Spinal cord (tissue), 9 donors: ENCODE measurements at regions not wholly inside any gene's neighbourhood (a gene's known extent, or its start where the extent isn't known, plus 50 kb on each side); places are given as distances from the start of the nearest gene placed in this dataset.

Source experiments
- DNase-seq, 6 donors: peaks; one replicate each; pipeline versions ENCODE4 v3.0.0 to v3.0.0-alpha.2; 2013 to 2015; ENCODE audit warnings: low spot score in 6 of 6, low read depth in 4 of 6
- H3K27ac ChIP-seq: one replicate; pipeline ENCODE4 v1.5.1; 2013; ENCODE audit warnings: low read depth, low read length, control low read depth
- H3K27me3 ChIP-seq: one replicate; pipeline ENCODE4 v1.6.1; 2013; ENCODE audit warnings: low read length; ENCODE audit not compliant: control insufficient read depth, insufficient read depth
- H3K36me3 ChIP-seq: one replicate; pipeline ENCODE4 v1.6.1; 2013; ENCODE audit warnings: low read length; ENCODE audit not compliant: control insufficient read depth, insufficient read depth
- H3K4me1 ChIP-seq: one replicate; pipeline ENCODE4 v1.6.1; 2013; ENCODE audit warnings: low read length; ENCODE audit not compliant: control insufficient read depth, insufficient read depth
- H3K4me3 ChIP-seq: one replicate; pipeline ENCODE4 v1.5.1; 2013; ENCODE audit warnings: low read depth, low read length, control low read depth
- H3K9me3 ChIP-seq: one replicate; pipeline ENCODE4 v1.6.1; 2013; ENCODE audit warnings: low read length; ENCODE audit not compliant: control insufficient read depth, insufficient read depth
- WGBS: methylation state at CpG from one replicate; pipeline ENCODE4 v1.1.5; 2013; ENCODE audit warnings: missing lambda C conversion rate; ENCODE audit not compliant: insufficient coverage; 5-methylcytosine and 5-hydroxymethylcytosine counted together
- donor health status: healthy.

DNA sequence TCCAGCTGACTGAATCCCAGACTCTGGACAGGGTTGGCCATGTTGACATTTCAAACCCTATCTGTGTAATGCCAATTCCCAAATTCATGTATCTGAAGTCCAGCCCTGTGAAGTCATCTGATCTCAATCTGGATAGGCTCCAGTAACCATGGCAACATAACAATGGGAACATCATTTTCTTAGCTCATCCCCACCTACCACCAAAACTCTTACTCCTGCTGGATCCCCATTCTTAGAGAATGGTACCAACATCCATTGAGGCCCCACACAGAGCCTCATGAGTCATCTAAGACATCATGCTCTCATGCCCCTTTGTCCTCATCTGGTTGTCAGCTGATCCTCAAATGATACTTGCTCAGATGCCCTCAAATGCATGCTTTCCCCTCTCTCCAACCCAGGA lies 58.9 kb upstream of the TEX51 start:
- peak in 2 of 6 donors; percentile 31 for DNase-seq
- Histone ChIP-seq H3K4me1 (peaks cover 8% of the 10 kb centered on the region), H3K36me3 (no peaks in the 10 kb centered on the region), H3K9me3 (no peaks in the 10 kb centered on the region), H3K27me3 (no peaks in the 10 kb centered on the region), H3K4me3 (no peak overlapping the region), H3K27ac (no peak overlapping the region)

DNA sequence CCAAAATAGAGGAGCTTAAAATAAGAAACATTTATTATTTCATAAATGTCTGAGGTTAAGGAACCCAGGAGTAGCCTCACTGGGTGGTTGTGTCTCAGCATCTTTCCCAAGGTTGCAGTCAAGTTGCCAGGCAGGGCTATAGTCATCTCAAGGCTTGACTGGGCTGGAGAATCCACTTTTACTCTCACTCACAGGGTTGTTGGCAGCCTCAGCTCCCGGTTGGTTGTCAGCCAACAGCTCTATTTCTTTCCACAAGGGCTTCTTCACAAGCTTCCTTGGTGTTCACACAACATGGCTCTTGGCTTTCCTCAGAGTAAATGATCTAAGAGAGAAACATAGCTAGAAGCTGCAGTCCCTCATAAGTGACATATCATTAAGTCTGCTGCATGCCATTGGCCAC lies 55.6 kb upstream of the TEX51 start:
- peak in 1 of 6 donors; percentile 71 for DNase-seq
- H3K36me3 ChIP-seq: no peaks in the 10 kb centered on the region
- H3K27me3 ChIP-seq: no peaks in the 10 kb centered on the region
- H3K4me3 ChIP-seq: no peak overlapping the region
- H3K4me1 ChIP-seq: no peaks in the 10 kb centered on the region
- no CpG with 5 or more reads among the region's 1 CpG for WGBS
- no peak overlapping the region for H3K27ac ChIP-seq
- H3K9me3 ChIP-seq: no peaks in the 10 kb centered on the region

DNA sequence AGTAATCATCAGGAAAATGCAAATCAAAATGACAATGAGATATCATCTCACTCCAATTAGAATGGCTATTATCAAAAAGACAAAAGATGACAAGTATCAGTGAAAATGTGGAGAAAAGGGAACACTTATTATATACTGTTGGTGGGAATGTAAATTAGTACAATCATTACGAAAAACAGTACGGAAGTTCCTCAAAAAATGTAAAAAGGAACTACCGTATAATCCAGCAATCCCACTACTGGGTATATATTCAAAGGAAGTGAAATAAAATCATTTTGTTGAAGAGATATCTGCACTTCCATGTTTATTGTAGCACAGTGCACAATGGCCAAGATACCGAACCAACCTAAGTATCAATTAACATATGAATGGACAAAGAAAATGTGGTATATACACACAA lies 52.4 kb upstream of the TEX51 start:
- Histone ChIP-seq H3K4me1 (no peaks in the 10 kb centered on the region), H3K27me3 (no peaks in the 10 kb centered on the region), H3K9me3 (no peaks in the 10 kb centered on the region), H3K4me3 (no peak overlapping the region), H3K27ac (no peak overlapping the region), H3K36me3 (no peaks in the 10 kb centered on the region)
- no CpG with 5 or more reads among the region's 4 CpGs for WGBS
- DNase-seq: no peak
